ENCODE measurements at regions not wholly inside any gene's neighbourhood (a gene's known extent, or its start where the extent isn't known, plus 50 kb on each side); places are given as distances from the start of the nearest gene placed in this dataset.

DNA sequence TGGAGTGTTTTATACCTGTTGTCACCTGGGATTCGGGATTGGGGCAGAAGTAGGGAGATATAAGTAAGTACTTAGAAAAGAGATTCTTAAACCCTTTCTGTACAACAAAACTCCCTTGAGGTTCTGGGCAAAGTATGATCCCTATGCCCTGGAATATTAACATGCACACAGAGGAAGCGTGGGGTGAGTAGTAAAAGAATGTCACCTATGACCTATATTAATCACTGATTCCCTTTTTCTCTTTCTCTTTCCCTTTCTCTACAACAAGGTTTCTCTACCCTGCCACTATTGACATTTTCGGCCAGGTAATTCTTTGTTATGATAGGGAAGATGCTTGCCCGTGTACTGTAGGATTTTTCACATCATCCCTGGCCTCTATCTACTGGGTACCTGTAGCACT, 209.7 kb upstream of the PLET1 start:
- no peak for DNase-seq

DNA sequence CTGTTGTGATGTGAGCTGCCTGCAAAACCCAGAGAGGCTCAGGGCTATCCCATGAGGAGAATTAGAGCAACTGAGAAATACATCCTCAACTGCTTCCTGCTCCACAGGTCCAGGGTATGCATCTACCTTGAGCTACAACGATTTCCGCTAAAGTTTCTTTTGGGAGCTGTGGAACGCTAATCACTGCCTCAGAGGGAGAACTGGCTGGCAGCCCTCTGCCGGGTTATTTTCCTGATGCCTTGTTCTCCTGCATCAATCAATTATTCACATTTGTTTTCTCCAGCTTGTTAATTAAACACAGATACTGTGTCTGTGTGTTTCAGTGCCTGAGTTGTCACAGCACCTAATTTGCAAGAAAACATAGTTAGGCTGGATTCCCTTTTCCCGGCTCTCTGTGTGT, 211.1 kb upstream of the PLET1 start:
- no peak for DNase-seq

DNA sequence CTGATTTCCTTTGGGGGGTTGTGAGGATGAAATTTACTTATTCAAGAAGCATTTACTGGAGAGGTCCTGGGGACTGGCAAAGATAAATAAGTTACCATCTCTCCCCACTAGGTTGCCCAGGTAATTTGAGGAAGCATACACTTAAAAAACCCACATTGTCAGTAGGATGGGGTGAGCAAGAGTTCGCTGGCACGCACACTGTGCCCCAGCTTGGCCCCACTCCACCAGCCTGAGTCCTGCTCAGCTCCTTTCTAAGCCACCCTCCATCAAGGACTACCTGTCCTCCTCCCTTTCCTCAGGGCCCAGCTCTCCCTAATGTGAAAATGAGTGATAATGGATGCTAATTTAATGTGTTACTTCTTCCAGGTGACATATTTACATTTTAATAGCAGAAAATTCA, 216.5 kb upstream of the PLET1 start:
- DNase-seq, result no peak

DNA sequence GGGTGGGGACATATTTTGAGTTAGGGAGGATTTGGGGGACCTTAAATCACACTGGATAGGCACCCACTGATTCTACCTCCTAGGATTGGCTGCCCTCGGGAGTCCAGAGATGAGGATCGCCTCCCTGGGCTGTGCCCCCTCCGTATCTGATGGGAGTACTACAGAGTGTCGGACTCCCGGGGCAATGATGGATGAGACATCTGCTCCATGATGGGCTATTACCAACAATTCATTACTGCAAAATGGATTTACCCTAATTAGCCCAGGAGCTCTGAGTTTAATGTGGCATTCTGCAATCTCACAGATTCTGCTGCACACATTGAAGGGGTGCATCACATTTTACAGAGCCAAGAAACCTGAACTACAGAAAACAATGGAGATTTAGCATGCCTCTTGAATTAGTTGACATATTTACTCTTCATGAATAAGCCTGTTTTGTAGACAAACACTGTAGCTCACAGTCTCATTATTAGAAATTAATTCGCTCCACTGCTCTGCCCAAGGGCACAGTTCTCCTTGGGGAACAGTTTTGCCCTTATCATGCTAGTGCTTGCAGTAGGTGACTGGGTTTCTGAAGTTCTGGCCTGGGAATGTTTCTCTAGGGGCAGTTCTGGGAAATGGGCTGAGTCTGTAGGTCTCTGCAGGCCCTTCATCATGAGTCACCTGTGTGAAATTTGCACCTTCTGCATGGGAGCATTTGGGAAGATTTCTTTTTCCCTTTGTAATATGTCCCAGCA, 217.1 kb upstream of the PLET1 start:
- no peak for DNase-seq

DNA sequence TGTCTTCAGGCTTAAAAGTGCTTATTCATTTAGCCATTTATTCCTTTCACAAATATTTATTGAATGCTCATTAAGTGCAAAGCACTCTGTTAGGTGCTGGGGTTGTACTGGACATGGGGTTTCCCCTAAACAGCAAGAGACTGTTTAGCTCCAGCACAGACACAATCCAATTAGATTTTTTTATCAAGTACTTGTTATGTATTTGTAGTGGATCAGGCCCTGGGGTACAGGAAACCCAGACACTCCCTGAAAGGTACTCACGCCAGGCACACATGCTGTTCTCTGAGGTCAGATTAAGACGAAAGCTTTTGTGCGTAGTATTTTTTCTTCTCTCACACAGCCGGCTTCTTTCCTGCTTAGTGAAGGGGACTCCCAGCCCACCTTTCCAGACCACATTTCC, 218.1 kb upstream of the PLET1 start:
- no peak for DNase-seq

DNA sequence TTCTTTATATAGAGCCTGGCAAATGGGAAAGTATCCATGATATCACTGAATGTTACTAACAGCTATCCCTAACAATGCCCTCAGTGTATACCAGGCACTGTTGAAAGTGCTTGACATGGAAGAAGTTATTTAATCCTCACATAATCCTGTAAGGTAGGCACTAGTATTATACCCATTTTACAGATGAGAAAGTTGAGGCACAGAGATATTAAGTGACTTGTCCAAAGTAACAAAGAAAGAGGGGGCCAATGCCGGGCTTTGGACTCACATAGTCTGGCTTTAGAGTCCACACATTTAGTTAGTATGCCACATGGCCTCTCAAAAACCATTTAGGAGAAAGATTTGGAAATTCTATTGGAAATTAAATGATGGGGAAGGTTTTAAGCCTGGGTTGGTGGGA, 220.8 kb upstream of the PLET1 start:
- DNase-seq, result no peak

DNA sequence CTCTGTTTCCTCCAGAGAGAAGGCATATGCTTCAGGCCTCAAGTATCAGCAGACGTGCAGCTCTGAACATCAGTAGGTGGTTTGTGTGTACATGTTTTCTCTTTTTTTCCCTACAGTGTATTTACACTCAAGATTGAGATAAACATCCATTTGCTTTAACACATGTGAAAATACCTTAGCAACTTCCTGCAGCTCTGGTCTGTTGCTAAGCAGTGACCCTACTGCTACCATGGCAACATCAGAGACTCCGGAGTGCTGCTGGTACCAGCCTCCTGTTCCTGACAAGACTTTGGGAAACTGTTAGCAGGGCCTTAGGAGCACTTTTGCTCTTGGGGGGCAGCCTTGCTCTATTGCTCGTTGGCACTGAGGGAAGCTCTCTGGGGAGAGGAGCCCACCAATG, 221.2 kb upstream of the PLET1 start:
- no peak for DNase-seq

DNA sequence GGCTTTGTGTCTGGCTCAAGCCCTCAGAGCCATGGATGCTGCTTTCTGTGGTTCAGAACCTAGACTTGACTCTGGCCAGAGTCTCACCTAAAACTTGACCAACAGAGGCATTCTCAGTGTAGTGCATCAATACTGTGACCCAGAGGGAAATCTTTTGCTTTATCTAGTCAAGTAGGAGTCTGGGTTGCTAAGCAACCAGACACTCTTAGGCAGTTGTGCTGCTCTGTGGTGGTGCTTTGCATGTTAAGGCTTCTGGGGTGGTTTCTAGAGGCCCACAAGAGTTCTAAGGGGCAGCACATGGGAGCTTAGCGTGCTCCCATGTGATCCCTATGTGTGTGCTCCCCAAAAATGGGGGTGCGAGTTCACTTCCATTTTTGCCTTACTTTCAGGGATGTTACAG, 224.6 kb upstream of the PLET1 start:
- DNase-seq, result no peak

DNA sequence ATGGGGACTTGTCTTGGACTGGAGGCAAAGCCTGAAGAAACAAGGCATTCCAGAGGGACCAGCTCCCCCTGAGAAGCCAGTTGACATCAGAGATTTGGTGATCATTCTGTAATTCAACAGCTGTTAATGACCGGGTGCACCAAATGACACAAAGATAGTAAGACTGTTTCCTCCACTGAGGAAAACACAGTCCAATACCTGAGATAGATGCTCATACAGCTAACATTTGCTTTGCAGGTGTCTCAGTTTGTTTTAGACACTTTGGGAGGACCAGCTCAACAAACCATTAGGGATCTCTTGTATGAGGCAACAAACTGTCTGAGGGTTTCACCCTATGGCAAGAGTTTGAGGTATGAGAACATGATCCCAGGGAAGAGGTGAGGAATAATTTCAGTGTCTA, 237.2 kb upstream of the PLET1 start:
- DNase-seq, result no peak

DNA sequence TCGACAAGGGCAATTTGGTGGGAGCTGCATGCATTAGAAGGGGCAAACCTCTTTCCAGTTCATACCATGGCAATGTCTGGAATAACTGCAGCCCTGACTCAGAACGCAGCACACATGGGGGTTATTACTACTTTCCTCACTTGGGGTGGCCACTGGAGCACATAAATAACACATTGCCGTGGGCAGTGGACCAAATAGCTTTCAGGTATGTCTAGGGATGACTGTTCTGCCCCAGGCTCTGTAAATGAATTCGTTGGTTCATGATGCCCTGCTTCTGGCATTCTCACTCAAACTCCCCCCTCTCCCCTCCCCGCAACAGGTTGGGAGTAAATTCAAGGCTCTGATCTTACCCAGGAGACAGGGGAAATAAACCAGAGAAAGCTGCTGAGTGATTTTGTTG, 238.0 kb upstream of the PLET1 start:
- no peak for DNase-seq

DNA sequence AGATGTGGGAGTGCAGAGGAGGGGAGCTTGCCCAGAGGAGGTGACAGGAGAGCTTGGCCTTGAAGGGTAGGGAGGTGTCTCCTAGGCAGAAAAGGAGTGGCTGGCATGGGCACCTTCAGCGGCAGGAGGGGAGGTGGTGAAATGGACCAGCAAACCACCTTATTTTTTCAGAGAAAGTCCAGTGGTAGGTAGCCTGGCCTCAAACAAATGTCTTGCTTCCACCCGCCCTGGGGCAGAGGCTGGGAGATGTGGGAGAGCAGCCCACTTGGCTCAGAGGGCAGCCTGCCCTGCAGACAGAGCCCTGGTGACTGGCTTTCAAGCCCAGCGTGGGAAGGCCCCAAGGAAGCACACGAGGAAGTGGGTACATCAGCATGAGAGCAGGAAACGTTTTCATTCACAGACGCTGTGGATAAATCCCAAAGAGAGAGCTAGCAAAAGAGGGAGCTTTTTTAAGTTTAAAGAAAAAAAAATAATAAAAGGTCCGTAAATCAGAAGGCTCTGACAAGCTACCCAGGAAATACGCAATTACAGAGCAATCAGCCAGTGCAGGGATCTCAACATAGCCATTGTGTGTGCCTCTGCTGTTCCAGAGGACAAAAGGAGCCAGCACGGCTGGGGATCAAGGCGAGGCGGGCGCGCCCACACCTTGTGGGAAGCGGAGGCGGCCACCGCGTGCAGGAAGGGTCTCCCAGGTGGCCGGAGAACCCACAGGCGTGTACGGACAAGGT, 238.7 kb upstream of the PLET1 start:
- no peak for DNase-seq

DNA sequence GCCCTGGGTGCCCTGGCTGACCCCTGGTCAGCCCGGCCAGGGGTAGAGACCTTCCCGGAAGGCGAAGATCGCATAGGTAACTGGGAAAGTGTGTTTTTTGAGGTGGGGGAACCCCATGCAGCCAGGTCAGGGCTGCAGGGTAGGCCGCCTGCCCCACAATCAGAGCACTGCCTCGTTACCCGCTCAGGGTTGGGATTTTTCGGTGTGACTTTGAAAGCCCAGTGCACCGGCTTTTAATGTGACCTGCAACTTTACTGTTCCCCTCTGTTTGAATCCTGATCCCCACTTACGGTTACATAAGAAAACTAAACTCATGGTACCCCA, 239.2 kb upstream of the PLET1 start:
- DNase-seq, result no peak

DNA sequence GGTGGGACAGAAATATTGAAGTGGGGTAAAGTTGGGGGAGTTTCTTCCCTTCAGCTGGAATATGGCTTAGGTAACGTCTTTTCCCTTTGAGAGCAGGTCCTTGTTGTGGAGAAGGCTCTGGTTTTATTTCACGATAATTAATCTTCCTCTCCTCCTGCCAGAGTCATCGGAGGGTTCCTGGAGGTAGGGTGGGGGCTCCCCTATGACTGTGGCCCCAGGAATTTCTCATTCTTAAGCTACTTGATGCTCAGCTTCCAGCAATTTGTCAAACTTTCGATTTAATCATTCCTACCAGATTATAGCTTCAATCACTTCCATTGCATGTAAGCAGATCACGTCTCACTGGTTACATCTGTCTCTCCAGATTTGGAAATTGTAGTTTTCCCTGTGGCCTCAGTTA, 242.8 kb upstream of the PLET1 start:
- DNase-seq, result no peak

DNA sequence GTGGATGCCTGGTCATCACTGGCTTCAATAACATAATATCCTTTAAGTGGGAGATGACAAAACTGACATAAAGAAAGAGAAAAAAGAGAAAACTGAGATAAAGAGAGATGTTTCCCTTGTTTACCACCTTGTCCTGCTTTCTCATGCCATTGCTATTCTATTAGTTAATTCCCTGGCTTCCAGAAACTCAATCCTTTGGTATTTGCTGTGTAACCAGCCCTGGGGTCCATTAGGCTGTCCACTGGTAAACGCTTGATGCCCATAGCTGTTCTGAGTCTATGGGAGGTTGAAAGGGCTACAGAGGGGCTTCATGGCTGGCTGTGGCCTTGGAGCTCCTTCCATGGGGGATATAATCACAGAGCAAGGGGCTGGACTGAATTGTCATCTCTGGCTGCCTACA, 243.4 kb upstream of the PLET1 start:
- DNase-seq, result no peak

DNA sequence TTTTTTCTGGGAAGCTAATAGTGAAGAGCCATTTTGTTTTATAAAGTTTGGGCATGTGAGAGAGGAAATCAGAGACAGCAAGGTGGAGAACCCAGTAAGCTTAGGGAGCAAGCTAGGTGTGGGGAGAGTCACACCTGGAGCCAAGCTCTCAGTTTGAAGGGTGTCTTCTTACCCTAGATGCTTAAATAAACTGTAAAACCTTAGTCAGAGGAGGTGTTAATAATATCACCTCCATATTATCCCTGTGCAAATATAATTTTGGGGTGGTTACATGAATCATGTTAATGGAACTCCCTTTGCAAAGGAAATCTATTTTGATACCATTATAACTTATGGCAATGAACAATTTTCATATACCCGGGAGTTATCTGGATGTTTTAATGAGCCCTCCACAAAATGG, 246.2 kb upstream of the PLET1 start:
- DNase-seq, result no peak

DNA sequence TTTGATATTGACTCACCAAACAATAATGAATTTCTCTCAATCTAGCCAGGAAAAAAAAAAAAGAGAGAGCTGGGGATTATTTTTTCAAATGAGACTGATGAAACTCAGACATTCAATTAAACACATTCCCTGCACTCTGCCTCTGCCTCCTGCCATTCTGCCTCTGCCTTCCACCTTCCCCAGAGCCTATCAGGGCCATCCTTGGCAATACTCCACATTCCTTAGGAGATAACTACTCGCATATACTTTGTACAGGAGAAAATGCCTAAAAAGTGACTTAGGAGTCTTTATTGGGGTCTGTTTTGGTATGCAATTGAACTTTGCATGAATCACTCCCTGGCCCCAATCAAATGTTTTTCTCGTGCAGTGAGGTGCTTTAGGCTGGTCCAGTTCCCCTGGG, 246.6 kb upstream of the PLET1 start:
- no peak for DNase-seq

DNA sequence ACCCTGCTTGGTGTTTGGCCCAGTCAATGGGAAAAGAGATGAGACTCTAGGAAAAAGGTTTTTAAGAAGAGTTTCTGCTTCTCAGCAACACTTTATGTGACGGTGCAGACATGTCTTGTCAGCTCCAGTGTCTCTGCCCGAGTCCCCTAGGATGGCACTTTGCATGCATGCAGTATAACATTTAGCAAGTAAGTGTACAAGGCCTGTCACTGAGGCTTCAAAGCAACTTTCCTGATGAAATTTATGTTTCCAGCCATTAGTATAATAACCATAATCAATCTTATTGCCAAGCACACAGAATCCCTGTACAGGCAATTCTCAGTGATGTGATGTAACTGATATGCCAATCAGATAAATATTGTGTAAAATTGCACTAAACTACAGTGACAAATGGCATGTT, 248.1 kb upstream of the PLET1 start:
- DNase-seq, result no peak

DNA sequence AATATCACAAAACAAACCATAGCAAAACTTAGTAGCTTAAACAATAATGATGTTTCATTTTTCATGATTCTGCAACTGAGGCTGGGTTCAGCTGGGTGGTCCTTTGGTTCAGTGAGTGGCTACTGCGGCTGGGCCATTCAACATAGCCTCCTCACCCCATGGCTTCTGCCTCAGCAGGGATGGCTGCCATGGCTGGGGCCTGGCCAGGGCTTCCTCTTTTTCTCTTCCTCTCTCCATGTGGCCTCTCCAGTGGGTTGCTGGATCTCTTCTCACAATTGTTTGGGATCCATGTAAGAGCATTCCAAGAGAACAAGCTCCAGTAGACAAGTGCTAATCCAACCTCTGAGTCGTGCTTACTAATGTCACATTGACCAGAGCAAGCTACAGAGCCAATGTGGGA, 248.6 kb upstream of the PLET1 start:
- no peak for DNase-seq

DNA sequence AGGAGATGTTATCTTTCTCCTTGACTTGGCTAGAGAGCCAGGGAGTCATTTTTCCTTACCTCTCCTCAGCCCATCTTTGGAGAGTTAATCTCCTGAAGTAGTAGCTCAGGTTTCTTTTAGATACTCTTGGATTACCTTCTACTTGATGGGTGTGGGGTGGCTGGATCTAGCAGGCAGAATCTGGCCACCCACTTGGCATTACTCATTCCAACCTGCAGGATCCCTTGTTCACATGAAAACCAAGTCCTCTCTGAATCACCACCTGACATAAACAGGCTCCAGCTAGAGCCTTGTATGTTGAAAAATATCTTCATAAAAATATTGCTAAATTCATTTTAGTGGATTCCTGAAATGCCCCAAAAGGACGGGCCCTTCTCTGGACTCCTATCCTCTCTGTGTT, 250.6 kb upstream of the PLET1 start:
- no peak for DNase-seq

DNA sequence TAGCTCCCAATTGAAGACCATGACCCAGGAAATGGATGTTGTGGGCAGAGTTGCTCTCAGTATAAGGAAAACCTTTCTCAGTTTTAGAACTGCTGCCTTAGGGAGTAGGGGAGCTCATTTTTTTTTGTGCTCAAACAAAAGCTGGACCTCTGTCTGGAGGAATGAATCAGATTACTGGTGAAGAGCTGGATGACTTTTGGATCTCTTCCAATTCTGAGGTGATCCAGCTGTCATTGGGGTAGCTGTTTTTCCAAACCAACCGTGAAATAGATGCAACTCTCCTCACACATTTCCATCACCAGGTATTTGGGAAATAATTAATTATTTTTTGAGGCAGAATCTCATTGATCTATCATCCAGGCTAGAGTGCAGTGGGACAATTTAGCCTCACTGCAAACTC, 251.3 kb upstream of the PLET1 start:
- no peak for DNase-seq

DNA sequence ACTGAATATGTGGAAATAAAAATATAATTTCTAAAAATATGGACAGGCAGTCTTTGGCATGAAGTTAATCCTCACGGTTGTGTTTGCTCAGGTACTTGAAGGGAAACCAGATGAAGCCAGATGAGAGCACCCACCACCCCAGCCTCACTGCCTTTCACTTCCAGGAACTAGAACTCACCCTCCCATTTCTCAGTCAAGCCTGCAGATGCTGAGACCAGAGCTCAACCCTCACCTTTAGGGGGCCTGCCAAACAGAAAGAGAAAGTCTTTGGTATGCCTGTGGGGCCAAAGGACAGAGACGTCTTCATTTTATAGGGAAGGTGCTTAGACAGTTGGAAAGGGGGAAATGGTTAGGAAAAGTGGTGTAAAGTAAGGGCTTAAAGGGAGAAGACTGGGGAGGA, 252.8 kb upstream of the PLET1 start:
- no peak for DNase-seq

DNA sequence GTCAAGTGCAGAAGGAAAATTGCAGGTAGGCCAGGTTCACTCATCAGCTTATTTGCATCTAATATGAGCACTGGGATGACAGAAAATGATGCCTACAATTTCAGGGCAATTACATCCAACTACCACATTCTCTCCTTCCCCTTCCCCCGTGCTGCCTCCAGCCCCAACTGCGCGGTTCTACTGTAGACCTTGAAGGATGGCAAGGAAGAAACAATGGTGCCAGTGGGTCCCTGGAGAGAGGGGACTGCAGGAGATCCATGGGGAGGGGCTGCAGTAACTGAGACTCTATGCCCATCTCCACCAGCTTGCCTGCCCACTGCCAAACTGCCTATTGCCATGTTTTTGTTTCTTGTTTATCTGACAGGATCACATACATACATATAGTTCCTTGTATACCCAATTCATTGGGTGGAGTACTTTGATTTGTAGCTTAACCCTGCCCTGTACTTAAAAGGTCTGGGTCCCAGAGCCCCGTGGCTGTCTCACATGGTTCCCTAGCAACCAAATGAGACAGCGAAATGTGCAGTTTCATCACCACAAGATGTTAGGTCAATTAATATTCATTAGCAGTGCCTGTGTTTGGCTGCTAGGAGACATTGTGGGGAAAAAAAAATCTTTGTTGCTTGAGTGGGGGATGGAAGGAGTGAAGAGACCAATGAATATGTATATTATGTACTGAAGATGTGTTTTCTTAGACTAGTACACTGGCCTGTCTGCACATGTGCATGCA, 253.5 kb upstream of the PLET1 start:
- DNase-seq, result no peak

DNA sequence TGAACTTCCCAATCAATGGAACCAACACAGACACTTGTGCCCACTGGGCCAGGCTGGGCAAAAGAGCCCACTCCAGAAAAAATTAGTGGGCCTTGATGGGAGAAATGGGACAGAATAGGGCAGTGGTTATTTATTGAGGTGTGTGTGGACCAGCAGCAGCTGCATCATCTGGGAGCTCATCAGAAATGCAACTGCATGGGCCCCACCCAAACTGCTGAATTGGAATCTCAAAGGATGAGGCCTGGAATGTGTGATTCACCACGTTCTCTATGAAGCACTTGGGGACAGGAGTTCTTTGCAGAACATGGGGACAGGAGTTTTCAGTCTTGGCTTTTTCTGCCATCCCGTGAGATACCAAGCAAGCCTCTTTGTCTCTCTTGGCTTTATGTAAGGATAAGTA, 255.6 kb upstream of the PLET1 start:
- DNase-seq, result no peak

DNA sequence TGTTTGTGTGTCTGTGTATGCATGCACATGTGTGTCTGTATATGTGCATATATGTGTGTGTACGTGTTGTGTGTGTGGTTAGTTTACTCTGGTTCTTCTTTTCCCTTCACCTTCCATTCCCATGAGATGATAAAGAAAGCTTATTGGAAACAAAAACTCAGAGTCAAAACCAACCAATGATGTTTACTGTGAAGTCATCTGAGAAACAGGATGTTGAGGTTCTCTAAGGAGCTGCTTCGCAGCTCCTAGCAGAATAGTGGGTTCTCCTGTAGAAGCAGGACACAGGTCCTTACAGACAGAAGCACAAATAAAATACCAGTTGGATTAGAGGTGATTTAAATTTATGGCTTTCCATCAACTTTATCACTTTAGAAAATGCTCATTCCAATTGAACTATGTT, 256.1 kb upstream of the PLET1 start:
- no peak for DNase-seq

DNA sequence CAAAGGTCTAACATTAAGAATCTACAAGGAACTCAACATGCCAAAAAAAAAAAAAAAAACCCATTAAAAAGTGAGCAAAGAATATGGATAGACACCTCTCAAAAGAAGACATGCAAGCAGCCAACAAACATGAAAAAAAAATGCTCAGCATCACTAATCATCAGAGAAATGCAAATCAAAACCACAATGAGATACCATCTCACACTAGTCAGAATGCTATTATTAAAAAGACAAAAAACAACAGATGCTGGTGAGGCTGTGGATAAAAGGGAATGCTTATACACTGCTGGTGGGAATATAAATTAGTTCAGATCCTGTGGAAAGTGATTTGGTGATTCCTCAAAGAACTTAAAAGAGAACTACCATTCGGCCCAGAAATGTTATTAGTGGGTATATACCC, 257.7 kb upstream of the PLET1 start:
- DNase-seq, result no peak

All from activated CD4-positive, CD25-positive, alpha-beta regulatory T cell (primary cell).